ENCODE measurements at regions not wholly inside any gene's neighbourhood (a gene's known extent, or its start where the extent isn't known, plus 50 kb on each side); places are given as distances from the start of the nearest gene placed in this dataset.

DNA sequence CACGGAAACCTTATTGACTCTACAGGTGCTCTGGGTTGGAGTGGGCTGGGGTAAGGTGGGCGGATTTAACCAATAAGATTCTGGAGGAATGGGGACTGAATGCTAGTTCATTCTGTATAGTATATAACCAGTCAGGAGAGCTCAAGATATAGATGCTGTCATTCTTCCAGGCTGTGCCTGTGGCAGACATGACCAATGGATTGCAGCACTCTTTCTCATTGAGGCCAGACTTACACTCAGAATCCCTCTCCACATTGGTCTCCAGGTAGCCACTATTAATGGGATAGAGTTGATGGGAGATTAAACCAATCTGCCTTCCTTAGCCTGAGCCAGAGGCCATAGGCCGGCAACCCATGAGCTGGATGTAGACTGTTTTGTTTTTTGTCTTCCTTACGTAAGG, 82.8 kb upstream of the MEF2A start:
- Histone ChIP-seq H3K4me1 (peaks cover 0 to 21% (median 16%) of the 10 kb centered on the region in 4 donors), H3K36me3 (no peaks in the 10 kb centered on the region), H3K4me3 (no peak overlapping the region), H3K27me3 (no peaks in the 10 kb centered on the region), H3K27ac (no peak overlapping the region), H3K9me3 (no peaks in the 10 kb centered on the region)
- WGBS, 2 donors, result 87 to 94% methylated on average over 4 of the region's 4 CpGs
- intact Hi-C loops (cut with DNase I), result no loop called here
- no peak for TF ChIP-seq EP300 (IDR thresholded peaks at IDR 0.05)
- TF ChIP-seq POLR2A (IDR thresholded peaks at IDR 0.05), result no peak
- no peak for TF ChIP-seq POLR2AphosphoS5 (IDR thresholded peaks at IDR 0.05)
- TF ChIP-seq CTCF (IDR thresholded peaks at IDR 0.05), result no peak
- no peak for DNase-seq

GRCh38 chr15:99485153-99485961, 80.4 kb upstream of the MEF2A start:
- Histone ChIP-seq H3K9me3 (no peaks in the 10 kb centered on the region), H3K4me3 (peak overlapping the region in 1 of 4 donors; percentile 49), H3K4me1 (peaks cover 0 to 25% (median 16%) of the 10 kb centered on the region in 4 donors), H3K27ac (peak overlapping the region; percentile 54 to 71 (median 60)), H3K36me3 (no peaks in the 10 kb centered on the region), H3K27me3 (no peaks in the 10 kb centered on the region)
- peak; percentile 58 for DNase-seq
- no peak for TF ChIP-seq POLR2AphosphoS5 (IDR thresholded peaks at IDR 0.05)
- no peak for TF ChIP-seq EP300 (IDR thresholded peaks at IDR 0.05)
- no peak for TF ChIP-seq POLR2A (IDR thresholded peaks at IDR 0.05)
- no peak for TF ChIP-seq CTCF (IDR thresholded peaks at IDR 0.05)
- 55 to 74% methylated on average over 11 of the region's 11 CpGs for WGBS, 2 donors
- intact Hi-C loops (cut with DNase I), result loop anchor here (5.0 kb wide), 1 partner anchor 77 kb away; no protein-coding TSS in a partner anchor

DNA sequence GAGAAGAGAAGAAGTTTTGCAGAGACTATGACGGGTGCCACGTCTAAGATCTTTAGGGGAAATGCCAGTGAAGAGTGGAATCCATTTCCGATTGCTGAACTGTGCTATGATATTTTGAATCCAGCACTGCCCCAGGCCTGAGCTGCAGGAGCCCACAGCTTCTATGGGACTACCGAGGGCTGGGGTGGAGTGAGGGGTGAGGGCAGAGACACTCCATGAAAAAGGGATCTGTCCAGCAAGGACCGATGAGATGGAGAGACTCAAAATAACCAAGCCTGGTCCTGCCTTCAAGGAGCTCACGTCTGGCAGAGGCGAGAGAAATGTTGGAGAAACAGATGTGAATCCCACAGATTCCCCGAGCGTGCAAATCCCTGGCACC, 79.8 kb upstream of the MEF2A start:
- no peak for DNase-seq
- intact Hi-C loops (cut with DNase I), result loop anchor here (5.0 kb wide), 1 partner anchor 76 kb away; no protein-coding TSS in a partner anchor
- peak overlapping the region; percentile 18 to 49 (median 48) for H3K4me3 ChIP-seq
- WGBS, 2 donors, result 31 to 35% methylated on average over 9 of the region's 9 CpGs
- no peak for TF ChIP-seq CTCF (IDR thresholded peaks at IDR 0.05)
- no peak for TF ChIP-seq POLR2AphosphoS5 (IDR thresholded peaks at IDR 0.05)
- TF ChIP-seq POLR2A (IDR thresholded peaks at IDR 0.05), result no peak
- no peak for TF ChIP-seq EP300 (IDR thresholded peaks at IDR 0.05)
- H3K27ac ChIP-seq, result peak overlapping the region; percentile 54 to 71 (median 60)
- no peaks in the 10 kb centered on the region for H3K36me3 ChIP-seq
- no peaks in the 10 kb centered on the region for H3K9me3 ChIP-seq
- H3K4me1 ChIP-seq, result peaks cover 0 to 25% (median 16%) of the 10 kb centered on the region in 4 donors
- H3K27me3 ChIP-seq, result no peaks in the 10 kb centered on the region

- no peaks in the 10 kb centered on the region for H3K36me3 ChIP-seq
- WGBS, 2 donors, result 7 to 11% methylated on average over 31 of the region's 31 CpGs
- peak overlapping the region; percentile 18 to 49 (median 48) for H3K4me3 ChIP-seq
- H3K27me3 ChIP-seq, result no peaks in the 10 kb centered on the region
- peak; percentile 88 for DNase-seq
- intact Hi-C loops (cut with DNase I), result loop anchor here (5.0 kb wide), 1 partner anchor 76 kb away; no protein-coding TSS in a partner anchor
- no peaks in the 10 kb centered on the region for H3K9me3 ChIP-seq
- TF ChIP-seq POLR2AphosphoS5 (IDR thresholded peaks at IDR 0.05), result peak in 2 of 4 donors; percentile 35 to 36
- no peak for TF ChIP-seq CTCF (IDR thresholded peaks at IDR 0.05)
- no peak for TF ChIP-seq EP300 (IDR thresholded peaks at IDR 0.05)
- peak overlapping the region; percentile 54 to 71 (median 60) for H3K27ac ChIP-seq
- H3K4me1 ChIP-seq, result peaks cover 0 to 25% (median 16%) of the 10 kb centered on the region in 4 donors
Observed at GRCh38 chr15:99486371-99487336, 79.1 kb upstream of the MEF2A start.

All from sigmoid colon (tissue), 6 donors.